ENCODE measurements at regions not wholly inside any gene's neighbourhood (a gene's known extent, or its start where the extent isn't known, plus 50 kb on each side); places are given as distances from the start of the nearest gene placed in this dataset.
A peak's percentile ranks its signal among the peaks of the same experiment; 100 is the strongest.
"Not testable (repeated sequence)": the region's sequence is repeated elsewhere in the genome, so short reads cannot be mapped to it uniquely, and the experiment has no call there.

DNA sequence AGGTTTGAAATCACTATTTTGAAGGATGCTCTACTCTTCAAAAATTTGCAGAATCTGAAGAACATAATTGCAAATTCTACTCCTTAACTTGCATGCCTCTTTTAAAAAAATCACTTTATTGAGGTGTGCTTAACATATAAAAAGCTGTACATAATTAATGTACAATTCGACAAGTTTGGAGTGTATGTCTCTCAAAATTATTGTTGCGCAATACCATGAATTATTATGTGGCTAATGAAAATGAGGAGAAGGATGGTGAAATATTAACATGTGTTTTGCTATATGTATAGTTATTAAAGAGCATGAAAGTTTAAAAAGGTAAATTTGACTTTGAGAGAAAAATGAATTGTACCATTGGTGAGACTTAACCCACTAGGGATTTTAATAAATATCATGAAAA lies 187.2 kb upstream of the MALRD1 start:
- no peak for DNase-seq (ENCODE audit: low read depth, low spot score)
- H3K27me3 ChIP-seq (ENCODE audit: control insufficient read depth, insufficient read depth, low read length): no peaks in the 10 kb centered on the region
- no peak overlapping the region for H3K4me3 ChIP-seq (ENCODE audit: low read length)
- H3K4me1 ChIP-seq (ENCODE audit: control insufficient read depth, insufficient read depth, low read length): no peaks in the 10 kb centered on the region
- H3K36me3 ChIP-seq (ENCODE audit: control insufficient read depth, insufficient read depth, low read length): no peaks in the 10 kb centered on the region
- no peak overlapping the region for H3K27ac ChIP-seq (ENCODE audit: low read length)
- no peaks in the 10 kb centered on the region for H3K9me3 ChIP-seq (ENCODE audit: control insufficient read depth, insufficient read depth, low read length)
- no CpG with 5 or more reads among the region's 2 CpGs for WGBS (ENCODE audit: insufficient coverage, insufficient read length)

DNA sequence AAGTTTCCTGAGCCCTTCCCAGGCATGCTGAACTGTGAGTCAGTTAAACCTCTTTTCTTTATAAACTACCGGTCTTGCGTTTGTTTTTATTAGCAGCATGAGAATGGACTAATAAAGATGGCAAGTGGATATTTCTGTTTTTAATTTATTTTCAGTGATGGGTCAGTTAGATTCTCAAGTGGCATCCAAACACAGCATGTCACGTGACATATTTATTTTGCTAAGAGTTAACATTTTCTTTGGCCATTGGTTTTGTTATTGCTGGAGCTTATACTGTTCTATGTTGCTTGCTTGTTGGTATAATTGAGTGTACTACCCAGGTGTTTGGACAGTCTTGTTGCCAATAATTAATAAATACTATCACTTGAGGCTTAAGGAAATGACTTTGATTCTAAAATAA lies 181.7 kb upstream of the MALRD1 start:
- Histone ChIP-seq H3K27ac (ENCODE audit: low read length) (no peak overlapping the region), H3K36me3 (ENCODE audit: control insufficient read depth, insufficient read depth, low read length) (no peaks in the 10 kb centered on the region), H3K27me3 (ENCODE audit: control insufficient read depth, insufficient read depth, low read length) (no peaks in the 10 kb centered on the region), H3K4me3 (ENCODE audit: low read length) (no peak overlapping the region), H3K9me3 (ENCODE audit: control insufficient read depth, insufficient read depth, low read length) (no peaks in the 10 kb centered on the region), H3K4me1 (ENCODE audit: control insufficient read depth, insufficient read depth, low read length) (no peaks in the 10 kb centered on the region)
- WGBS (ENCODE audit: insufficient coverage, insufficient read length): no CpG with 5 or more reads among the region's 3 CpGs
- DNase-seq (ENCODE audit: low read depth, low spot score): no peak

DNA sequence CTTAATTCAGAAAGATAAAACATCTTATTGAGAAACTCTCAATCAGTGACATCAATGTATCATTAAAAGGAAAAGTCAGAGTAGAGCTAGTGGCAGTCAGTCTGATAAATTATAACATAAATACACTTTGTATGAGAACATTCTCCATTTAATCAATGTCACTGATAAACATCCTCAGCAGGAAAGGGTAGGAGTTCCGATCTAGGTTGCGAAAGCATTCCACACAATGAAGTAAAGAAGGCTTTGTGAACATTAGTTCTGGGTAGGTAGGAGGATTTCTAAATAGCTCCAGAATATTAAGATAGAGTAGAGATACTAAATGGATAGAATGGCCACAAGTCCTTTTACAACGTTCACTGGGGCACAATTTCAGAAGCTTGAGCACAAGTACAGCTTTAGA lies 179.7 kb upstream of the MALRD1 start:
- no peaks in the 10 kb centered on the region for H3K27me3 ChIP-seq (ENCODE audit: control insufficient read depth, insufficient read depth, low read length)
- H3K4me3 ChIP-seq (ENCODE audit: low read length): no peak overlapping the region
- no peak overlapping the region for H3K27ac ChIP-seq (ENCODE audit: low read length)
- no CpG with 5 or more reads among the region's 3 CpGs for WGBS (ENCODE audit: insufficient coverage, insufficient read length)
- H3K36me3 ChIP-seq (ENCODE audit: control insufficient read depth, insufficient read depth, low read length): no peaks in the 10 kb centered on the region
- H3K9me3 ChIP-seq (ENCODE audit: control insufficient read depth, insufficient read depth, low read length): no peaks in the 10 kb centered on the region
- H3K4me1 ChIP-seq (ENCODE audit: control insufficient read depth, insufficient read depth, low read length): no peaks in the 10 kb centered on the region
- no peak for DNase-seq (ENCODE audit: low read depth, low spot score)

DNA sequence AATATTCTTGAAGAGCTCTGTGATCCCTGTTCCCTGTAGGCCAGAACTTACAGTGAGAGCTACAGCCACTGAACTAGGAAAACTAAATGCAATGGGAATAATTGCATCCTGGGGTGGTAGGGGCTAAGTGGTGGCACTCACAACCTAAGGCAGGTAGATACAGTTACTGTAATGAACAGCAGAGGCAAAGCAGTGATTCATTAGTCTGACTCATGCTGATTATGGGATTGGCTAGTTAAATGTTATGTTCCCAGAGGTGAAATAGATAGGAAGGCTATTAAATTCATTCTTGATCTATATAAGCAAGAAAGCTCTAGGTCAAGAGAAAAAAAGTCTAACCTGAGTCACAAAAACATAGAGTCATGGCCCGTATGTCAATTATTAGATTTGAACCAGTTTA lies 173.1 kb upstream of the MALRD1 start:
- H3K4me3 ChIP-seq (ENCODE audit: low read length): no peak overlapping the region
- no peak for DNase-seq (ENCODE audit: low read depth, low spot score)
- no peaks in the 10 kb centered on the region for H3K9me3 ChIP-seq (ENCODE audit: control insufficient read depth, insufficient read depth, low read length)
- H3K4me1 ChIP-seq (ENCODE audit: control insufficient read depth, insufficient read depth, low read length): no peaks in the 10 kb centered on the region
- no peaks in the 10 kb centered on the region for H3K27me3 ChIP-seq (ENCODE audit: control insufficient read depth, insufficient read depth, low read length)
- no peaks in the 10 kb centered on the region for H3K36me3 ChIP-seq (ENCODE audit: control insufficient read depth, insufficient read depth, low read length)
- H3K27ac ChIP-seq (ENCODE audit: low read length): no peak overlapping the region
- no CpG with 5 or more reads among the region's 1 CpG for WGBS (ENCODE audit: insufficient coverage, insufficient read length)

DNA sequence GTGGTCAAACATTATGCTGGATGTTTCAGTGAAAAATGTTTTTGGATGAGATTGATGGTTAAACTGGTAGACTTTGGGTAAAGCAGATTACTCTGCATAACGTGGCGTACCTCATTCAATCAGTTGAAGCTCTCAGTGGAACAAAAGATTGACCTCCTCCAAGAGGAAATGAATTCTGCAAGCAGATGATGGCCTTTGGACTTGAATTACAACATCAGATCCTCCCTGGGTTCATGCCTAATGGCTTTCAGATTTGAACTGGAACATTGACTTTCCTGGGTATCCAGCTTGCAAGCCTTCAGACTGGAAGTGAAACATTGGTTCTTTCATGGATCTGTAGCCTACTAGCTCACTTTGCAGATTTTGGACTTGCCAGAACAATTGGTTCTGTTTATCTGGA lies 169.3 kb upstream of the MALRD1 start:
- H3K27ac ChIP-seq (ENCODE audit: low read length): no peak overlapping the region
- H3K27me3 ChIP-seq (ENCODE audit: control insufficient read depth, insufficient read depth, low read length): no peaks in the 10 kb centered on the region
- H3K9me3 ChIP-seq (ENCODE audit: control insufficient read depth, insufficient read depth, low read length): no peaks in the 10 kb centered on the region
- no peaks in the 10 kb centered on the region for H3K4me1 ChIP-seq (ENCODE audit: control insufficient read depth, insufficient read depth, low read length)
- no CpG with 5 or more reads among the region's 2 CpGs for WGBS (ENCODE audit: insufficient coverage, insufficient read length)
- no peak overlapping the region for H3K4me3 ChIP-seq (ENCODE audit: low read length)
- H3K36me3 ChIP-seq (ENCODE audit: control insufficient read depth, insufficient read depth, low read length): no peaks in the 10 kb centered on the region
- DNase-seq (ENCODE audit: low read depth, low spot score): no peak

DNA sequence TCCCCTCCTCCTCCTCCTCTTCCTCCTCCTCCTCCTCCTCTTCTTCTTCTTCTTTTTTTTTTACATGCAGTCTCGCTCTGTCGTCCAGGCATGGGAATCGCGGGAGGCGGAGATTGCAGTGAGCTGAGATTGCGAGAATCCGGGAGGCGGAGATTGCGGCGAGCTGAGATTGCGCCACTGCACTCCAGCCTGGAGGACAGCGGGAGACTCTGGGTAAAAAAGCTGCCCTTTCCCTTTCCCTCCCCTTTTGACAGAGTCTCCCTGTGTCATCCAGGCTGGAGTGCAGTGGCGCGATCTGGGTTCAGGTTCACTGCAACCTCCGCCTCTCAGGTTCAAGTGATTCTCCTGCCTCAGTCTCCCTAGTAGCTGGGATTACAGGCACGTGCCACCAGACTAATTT lies 168.1 kb upstream of the MALRD1 start:
- H3K27me3 ChIP-seq (ENCODE audit: control insufficient read depth, insufficient read depth, low read length): no peaks in the 10 kb centered on the region
- peak overlapping the region; percentile 15; the same call in 1 of the 2 replicates for H3K4me3 ChIP-seq (ENCODE audit: low read length)
- no peak overlapping the region for H3K27ac ChIP-seq (ENCODE audit: low read length)
- H3K36me3 ChIP-seq (ENCODE audit: control insufficient read depth, insufficient read depth, low read length): no peaks in the 10 kb centered on the region
- H3K9me3 ChIP-seq (ENCODE audit: control insufficient read depth, insufficient read depth, low read length): no peaks in the 10 kb centered on the region
- no peak for DNase-seq (ENCODE audit: low read depth, low spot score)
- no CpG with 5 or more reads among the region's 16 CpGs for WGBS (ENCODE audit: insufficient coverage, insufficient read length)
- no peaks in the 10 kb centered on the region for H3K4me1 ChIP-seq (ENCODE audit: control insufficient read depth, insufficient read depth, low read length)

DNA sequence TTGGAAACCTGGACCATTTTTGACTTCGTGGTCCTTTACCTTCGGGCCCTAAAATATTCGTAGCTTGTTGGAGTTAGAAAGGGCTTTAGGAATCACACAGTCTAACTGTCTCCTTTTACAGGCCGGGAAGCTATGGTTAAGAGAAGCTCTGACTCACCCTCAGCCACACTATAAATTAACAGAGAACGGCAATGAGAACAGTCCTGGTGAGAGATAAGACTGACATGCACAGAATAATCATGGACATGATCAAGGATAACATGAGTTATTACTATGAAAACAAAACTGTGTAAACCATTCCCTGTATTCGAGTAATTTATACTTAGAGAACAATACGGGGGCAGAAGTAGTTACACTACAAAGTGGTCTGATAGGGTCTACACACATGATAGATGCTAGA lies 162.5 kb upstream of the MALRD1 start:
- H3K4me3 ChIP-seq (ENCODE audit: low read length): no peak overlapping the region
- no peaks in the 10 kb centered on the region for H3K4me1 ChIP-seq (ENCODE audit: control insufficient read depth, insufficient read depth, low read length)
- DNase-seq (ENCODE audit: low read depth, low spot score): no peak
- H3K27ac ChIP-seq (ENCODE audit: low read length): no peak overlapping the region
- no peaks in the 10 kb centered on the region for H3K27me3 ChIP-seq (ENCODE audit: control insufficient read depth, insufficient read depth, low read length)
- no peaks in the 10 kb centered on the region for H3K9me3 ChIP-seq (ENCODE audit: control insufficient read depth, insufficient read depth, low read length)
- no CpG with 5 or more reads among the region's 7 CpGs for WGBS (ENCODE audit: insufficient coverage, insufficient read length)
- no peaks in the 10 kb centered on the region for H3K36me3 ChIP-seq (ENCODE audit: control insufficient read depth, insufficient read depth, low read length)

DNA sequence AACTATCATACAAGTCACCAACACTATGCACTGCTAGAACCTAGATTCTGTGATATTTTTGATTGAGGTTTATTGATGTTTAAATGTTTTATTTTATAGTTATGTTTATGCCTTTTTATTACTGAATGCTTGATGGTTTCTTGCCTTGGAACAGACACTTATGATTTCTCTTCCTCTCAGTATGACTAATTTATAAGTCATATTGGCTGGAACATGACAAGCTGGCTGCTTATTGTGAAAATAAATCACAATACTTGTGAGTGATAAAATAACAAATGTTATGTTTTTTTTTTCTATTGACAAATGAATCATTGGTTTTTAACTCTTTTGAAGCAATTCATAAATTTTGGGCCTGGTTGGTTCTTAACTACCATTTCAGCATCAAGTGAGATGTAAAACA lies 142.0 kb upstream of the MALRD1 start:
- no peaks in the 10 kb centered on the region for H3K4me1 ChIP-seq (ENCODE audit: control insufficient read depth, insufficient read depth, low read length)
- no peak overlapping the region for H3K4me3 ChIP-seq (ENCODE audit: low read length)
- H3K27me3 ChIP-seq (ENCODE audit: control insufficient read depth, insufficient read depth, low read length): no peaks in the 10 kb centered on the region
- no peaks in the 10 kb centered on the region for H3K9me3 ChIP-seq (ENCODE audit: control insufficient read depth, insufficient read depth, low read length)
- H3K36me3 ChIP-seq (ENCODE audit: control insufficient read depth, insufficient read depth, low read length): no peaks in the 10 kb centered on the region
- no peak overlapping the region for H3K27ac ChIP-seq (ENCODE audit: low read length)
- no peak for DNase-seq (ENCODE audit: low read depth, low spot score)

DNA sequence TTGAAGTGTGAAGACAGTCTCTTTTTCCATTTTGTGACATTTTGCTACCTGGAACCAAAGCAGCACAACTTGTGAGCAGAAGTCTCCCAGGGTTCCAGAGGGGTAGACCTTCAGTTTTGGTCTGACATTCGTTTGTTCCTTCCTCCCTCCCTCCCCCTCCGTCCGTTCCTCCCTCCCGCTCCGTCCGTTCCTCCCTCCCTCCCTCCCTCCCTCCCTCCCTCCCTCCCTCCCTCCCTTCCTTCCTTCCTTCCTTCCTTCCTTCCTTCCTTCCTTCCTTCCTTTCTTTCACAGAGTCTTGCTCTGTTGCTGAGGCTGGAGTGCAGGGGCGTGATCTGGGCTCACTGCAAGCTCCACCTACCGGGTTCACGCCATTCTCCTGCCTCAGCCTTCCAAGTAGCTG lies 131.2 kb upstream of the MALRD1 start:
- not testable (repeated sequence) for H3K27me3 ChIP-seq (ENCODE audit: control insufficient read depth, insufficient read depth, low read length); H3K27ac ChIP-seq (ENCODE audit: low read length); H3K36me3 ChIP-seq (ENCODE audit: control insufficient read depth, insufficient read depth, low read length); DNase-seq (ENCODE audit: low read depth, low spot score); H3K9me3 ChIP-seq (ENCODE audit: control insufficient read depth, insufficient read depth, low read length); H3K4me3 ChIP-seq (ENCODE audit: low read length); H3K4me1 ChIP-seq (ENCODE audit: control insufficient read depth, insufficient read depth, low read length)
- 100% methylated on average over 3 of the region's 9 CpGs for WGBS (ENCODE audit: insufficient coverage, insufficient read length)

DNA sequence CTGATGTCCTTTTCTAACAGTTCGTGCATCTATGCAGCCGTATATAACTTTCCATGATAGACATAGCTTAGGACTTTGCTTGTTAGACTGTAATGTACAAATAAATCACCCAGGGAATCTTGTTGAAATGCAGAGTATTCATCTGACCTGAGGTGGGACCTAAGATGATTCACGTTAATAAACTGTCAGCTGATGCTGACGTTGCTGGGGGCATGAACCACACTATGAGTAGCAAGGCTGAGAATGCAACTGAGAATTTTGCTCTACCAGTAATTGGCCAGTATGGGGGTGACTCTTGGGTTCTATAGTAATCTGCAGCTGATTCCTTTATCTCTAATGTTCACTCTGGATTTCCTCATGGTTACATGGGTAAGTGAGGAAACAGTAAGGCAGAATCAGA lies 130.1 kb upstream of the MALRD1 start:
- Histone ChIP-seq H3K9me3 (ENCODE audit: control insufficient read depth, insufficient read depth, low read length) (no peaks in the 10 kb centered on the region), H3K27me3 (ENCODE audit: control insufficient read depth, insufficient read depth, low read length) (no peaks in the 10 kb centered on the region), H3K4me3 (ENCODE audit: low read length) (no peak overlapping the region), H3K4me1 (ENCODE audit: control insufficient read depth, insufficient read depth, low read length) (no peaks in the 10 kb centered on the region), H3K27ac (ENCODE audit: low read length) (no peak overlapping the region), H3K36me3 (ENCODE audit: control insufficient read depth, insufficient read depth, low read length) (no peaks in the 10 kb centered on the region)
- WGBS (ENCODE audit: insufficient coverage, insufficient read length): no CpG with 5 or more reads among the region's 4 CpGs
- no peak for DNase-seq (ENCODE audit: low read depth, low spot score)

DNA sequence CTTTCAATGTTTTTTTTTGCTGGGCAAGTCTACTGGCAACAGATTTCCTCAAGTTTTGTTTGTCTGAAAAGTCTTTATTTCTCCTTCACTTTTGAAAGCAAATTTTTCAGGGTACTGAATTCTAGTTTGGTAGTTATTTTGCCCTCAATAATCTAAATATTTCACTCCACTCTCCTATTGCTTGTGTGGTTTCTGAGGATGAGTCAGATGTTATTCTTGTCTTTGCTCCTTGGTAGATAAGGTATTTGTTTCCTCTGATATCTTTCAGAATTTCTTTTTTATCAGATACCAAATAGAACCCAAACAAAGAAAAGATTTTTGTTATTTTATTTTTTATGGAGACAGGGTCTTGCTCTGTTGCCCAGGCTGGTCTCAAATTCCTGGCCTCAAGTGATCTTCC lies 99.2 kb upstream of the MALRD1 start:
- Histone ChIP-seq H3K36me3 (ENCODE audit: control insufficient read depth, insufficient read depth, low read length) (no peaks in the 10 kb centered on the region), H3K27me3 (ENCODE audit: control insufficient read depth, insufficient read depth, low read length) (no peaks in the 10 kb centered on the region), H3K9me3 (ENCODE audit: control insufficient read depth, insufficient read depth, low read length) (no peaks in the 10 kb centered on the region), H3K4me3 (ENCODE audit: low read length) (no peak overlapping the region), H3K27ac (ENCODE audit: low read length) (no peak overlapping the region), H3K4me1 (ENCODE audit: control insufficient read depth, insufficient read depth, low read length) (no peaks in the 10 kb centered on the region)
- DNase-seq (ENCODE audit: low read depth, low spot score): no peak

All from iPS DF 6.9 (cell line).